Stimulated activated naive CD8-positive, alpha-beta T cell treated with anti-CD3 and anti-CD28 coated beads, Interleukin-15, Interleukin-2, amounts not matched to agents 100 U/mL and 50 U/mL, for 24 hours (primary cell): ENCODE measurements at regions not wholly inside any gene's neighbourhood (a gene's known extent, or its start where the extent isn't known, plus 50 kb on each side); places are given as distances from the start of the nearest gene placed in this dataset.

ENCODE experiments used
- ATAC-seq: fragments of 150-1000 bp; cut with Tn5 transposase; one replicate; pipeline ENCODE4 v1.10.0; 2021
- DNase-seq: peaks from one replicate; pipeline ENCODE4 v3.0.0; 2021

- ATAC-seq, result no peak
These were observed 91.9 kb upstream of the FLRT2 start for GRCh38 chr14:85438001-85438400.

GRCh38 chr14:85438481-85438942 is 91.4 kb upstream of the FLRT2 start:
- ATAC-seq (no peak), DNase-seq (no peak)

More at GRCh38 chr14:85438001-85438400, 91.9 kb upstream of the FLRT2 start:
- no peak for DNase-seq

GRCh38 chr14:85439696-85440328 is 90.1 kb upstream of the FLRT2 start:
- DNase-seq, result no peak
- no peak for ATAC-seq

GRCh38 chr14:85441909-85442643 is 87.9 kb upstream of the FLRT2 start:
- no peak for ATAC-seq

GRCh38 chr14:85442996-85443395 is 86.9 kb upstream of the FLRT2 start:
- DNase-seq (no peak), ATAC-seq (no peak)

More at GRCh38 chr14:85441909-85442643, 87.9 kb upstream of the FLRT2 start:
- no peak for DNase-seq

- no peak for ATAC-seq
- DNase-seq, result no peak
These were observed 85.3 kb upstream of the FLRT2 start for GRCh38 chr14:85444635-85445034.

- ATAC-seq (no peak), DNase-seq (no peak)
These were observed 84.7 kb upstream of the FLRT2 start for GRCh38 chr14:85445151-85445795.

GRCh38 chr14:85447883-85448282 is 82.1 kb upstream of the FLRT2 start:
- DNase-seq, result no peak
- no peak for ATAC-seq

- no peak for ATAC-seq
- no peak for DNase-seq
These were observed 78.5 kb upstream of the FLRT2 start for GRCh38 chr14:85451421-85451820.

GRCh38 chr14:85453401-85454225 is 76.3 kb upstream of the FLRT2 start:
- no peak for ATAC-seq
- DNase-seq, result no peak

GRCh38 chr14:85454226-85454813 is 75.6 kb upstream of the FLRT2 start:
- DNase-seq (no peak), ATAC-seq (no peak)

GRCh38 chr14:85459361-85460000 is 70.5 kb upstream of the FLRT2 start:
- ATAC-seq (no peak), DNase-seq (no peak)

GRCh38 chr14:85461432-85462133 is 68.4 kb upstream of the FLRT2 start:
- ATAC-seq (no peak), DNase-seq (no peak)

GRCh38 chr14:85463512-85463911 is 66.4 kb upstream of the FLRT2 start:
- DNase-seq, result no peak
- ATAC-seq, result no peak

- no peak for ATAC-seq
- no peak for DNase-seq
These were observed 65.6 kb upstream of the FLRT2 start for GRCh38 chr14:85464135-85464895.

- DNase-seq (no peak), ATAC-seq (no peak)
These were observed 63.3 kb upstream of the FLRT2 start for GRCh38 chr14:85466678-85467077.

GRCh38 chr14:85468816-85469215 is 61.1 kb upstream of the FLRT2 start:
- DNase-seq (no peak), ATAC-seq (no peak)

- ATAC-seq (no peak), DNase-seq (no peak)
These were observed 58.8 kb upstream of the FLRT2 start for GRCh38 chr14:85471156-85471555.

- no peak for DNase-seq
- ATAC-seq, result no peak
These were observed 58.2 kb upstream of the FLRT2 start for GRCh38 chr14:85471744-85472143.

GRCh38 chr14:85474431-85474830 is 55.5 kb upstream of the FLRT2 start:
- no peak for DNase-seq
- no peak for ATAC-seq
